Amniotic epithelial cell (primary cell): ENCODE measurements at regions not wholly inside any gene's neighbourhood (a gene's known extent, or its start where the extent isn't known, plus 50 kb on each side); places are given as distances from the start of the nearest gene placed in this dataset.
A peak's percentile ranks its signal among the peaks of the same experiment; 100 is the strongest.
"Not testable (repeated sequence)": the region's sequence is repeated elsewhere in the genome, so short reads cannot be mapped to it uniquely, and the experiment has no call there.

ENCODE experiments used
- DNase-seq: peaks from one replicate; pipeline ENCODE4 v3.0.0-alpha.2; 2010; ENCODE audit warnings: low read depth

DNA sequence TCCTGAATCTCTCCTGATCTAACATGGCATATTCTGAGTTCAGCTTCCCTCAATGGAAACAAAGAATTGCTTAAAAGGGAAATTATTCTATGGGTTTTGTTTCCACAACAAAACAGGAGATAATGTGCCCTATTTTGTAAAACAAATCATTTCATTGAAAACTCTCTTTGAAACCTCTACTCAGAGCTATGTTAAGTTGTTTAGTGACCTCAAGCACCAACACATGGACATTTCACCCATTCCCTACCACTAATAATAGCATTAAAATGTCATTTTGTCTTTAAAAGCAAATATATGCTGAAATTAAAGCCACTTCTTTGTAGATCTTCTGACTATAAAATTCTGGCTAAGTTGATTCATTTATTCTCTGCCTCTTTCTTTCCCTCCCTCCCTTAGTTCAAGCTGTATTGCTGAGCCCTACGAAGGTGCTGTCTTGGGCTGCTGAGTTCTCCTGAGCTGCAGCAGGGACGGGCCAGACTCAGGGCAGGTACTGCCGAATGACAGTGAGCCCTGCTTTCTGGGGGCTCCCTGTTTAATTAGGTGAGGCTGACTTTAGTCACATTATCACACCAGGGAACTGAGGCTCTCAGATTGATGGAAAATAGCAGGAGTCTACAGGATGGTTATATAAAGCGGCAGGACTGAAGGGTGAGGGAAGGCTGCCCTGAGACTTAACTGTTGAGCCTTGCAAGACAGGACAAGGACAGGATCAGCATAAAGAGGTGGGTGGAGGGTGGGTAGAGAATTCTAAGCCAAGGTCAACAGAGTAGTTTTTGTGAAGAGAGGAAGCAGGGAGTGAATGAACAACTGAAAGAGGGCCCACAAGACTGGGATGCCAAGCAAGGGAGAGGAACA lies 1685.1 kb downstream of the SPATA31A7 start:
- not testable (repeated sequence) for DNase-seq

DNA sequence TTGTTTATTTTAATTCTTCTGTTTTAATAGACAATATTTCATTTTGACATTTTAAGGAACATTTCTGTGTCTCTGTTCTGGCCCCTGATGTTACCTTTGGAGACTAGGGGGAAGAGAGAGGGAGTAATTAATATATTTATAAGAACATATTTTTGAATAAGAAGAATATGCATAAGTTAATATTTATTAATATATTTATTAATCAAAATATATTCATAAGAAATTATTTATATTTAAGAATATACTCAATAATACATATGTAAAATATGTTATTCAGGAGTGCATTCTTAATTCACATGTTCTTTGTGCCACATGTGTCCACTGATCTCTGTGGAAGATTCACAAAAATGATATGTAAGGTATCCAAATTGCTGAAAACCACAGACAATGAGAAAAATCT lies 1687.7 kb downstream of the SPATA31A7 start:
- DNase-seq: not testable (repeated sequence)

DNA sequence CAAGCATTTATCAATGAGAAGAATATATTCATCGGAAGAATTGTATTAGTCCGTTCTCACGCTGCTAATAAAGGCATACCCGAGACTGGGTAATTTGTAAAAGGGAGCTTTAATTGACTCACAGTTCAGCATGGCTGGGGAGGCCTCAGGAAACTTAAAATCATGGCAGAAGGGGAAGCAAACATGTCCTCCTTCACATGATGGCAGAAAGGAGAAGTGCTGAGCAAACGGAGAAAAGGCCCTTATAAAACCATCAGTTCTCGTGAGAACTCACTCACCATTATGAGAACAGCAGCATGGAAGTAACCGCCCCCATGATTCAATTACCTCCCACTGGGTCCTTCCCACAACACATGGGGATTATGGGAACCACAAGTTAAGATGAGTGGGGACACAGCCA lies 1688.2 kb downstream of the SPATA31A7 start:
- DNase-seq: not testable (repeated sequence)

DNA sequence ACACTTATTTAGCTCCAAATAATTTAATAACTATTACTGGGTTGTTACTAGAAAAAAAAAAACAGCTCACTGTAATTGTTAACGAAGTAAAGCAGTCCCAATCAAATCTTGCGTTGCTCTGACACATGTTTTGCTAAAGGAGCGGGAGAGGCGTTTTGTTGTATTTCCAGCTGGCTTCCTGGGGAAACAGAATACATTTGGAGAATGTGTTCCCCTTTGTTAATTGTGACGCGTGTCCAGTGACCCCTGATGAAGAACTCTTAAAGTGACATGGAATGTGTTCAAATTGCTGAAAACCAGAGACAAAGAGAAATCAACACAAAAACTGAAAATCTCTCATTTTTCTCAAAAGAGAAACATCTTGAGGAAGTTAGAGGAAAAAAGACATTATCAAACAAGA lies 1690.6 kb downstream of the SPATA31A7 start:
- not testable (repeated sequence) for DNase-seq

DNA sequence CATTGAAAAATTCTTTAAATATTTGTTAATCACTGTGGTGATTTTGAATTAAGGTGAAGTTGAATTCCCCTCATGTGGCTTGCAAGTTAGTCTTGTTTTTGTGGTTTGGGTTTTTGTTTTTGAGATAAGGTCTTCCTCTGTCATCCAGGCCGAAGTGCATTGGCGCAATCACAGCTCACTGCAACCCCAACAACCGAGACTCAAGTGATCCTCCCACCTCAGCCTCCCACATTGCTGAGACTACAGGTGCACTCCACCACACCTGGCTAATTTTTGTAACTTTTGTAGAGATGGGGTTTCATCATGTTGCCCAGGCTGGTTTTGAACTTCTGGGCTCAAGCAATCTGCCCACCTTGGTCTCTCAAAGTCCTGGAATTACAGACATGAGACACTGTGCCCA lies 1691.1 kb downstream of the SPATA31A7 start:
- not testable (repeated sequence) for DNase-seq

DNA sequence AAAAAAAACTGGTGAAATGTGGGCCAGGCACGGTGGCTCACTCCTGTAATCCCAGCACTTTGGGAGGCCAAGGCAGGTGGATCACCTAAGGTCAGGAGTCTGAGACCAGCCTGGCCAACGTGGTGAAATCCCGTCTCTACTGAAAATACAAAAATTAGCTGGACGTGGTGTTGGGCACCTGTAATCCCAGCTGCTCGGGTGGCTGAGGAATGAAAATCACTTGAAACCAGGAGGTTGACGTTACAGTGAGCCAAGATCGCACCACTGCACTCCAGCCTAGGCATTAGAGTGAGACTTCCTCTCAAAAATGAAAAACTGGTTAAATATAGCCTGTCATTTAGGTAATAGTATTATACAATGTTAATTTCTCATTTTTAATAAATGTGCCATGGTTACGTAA lies 1692.0 kb downstream of the SPATA31A7 start:
- not testable (repeated sequence) for DNase-seq

DNA sequence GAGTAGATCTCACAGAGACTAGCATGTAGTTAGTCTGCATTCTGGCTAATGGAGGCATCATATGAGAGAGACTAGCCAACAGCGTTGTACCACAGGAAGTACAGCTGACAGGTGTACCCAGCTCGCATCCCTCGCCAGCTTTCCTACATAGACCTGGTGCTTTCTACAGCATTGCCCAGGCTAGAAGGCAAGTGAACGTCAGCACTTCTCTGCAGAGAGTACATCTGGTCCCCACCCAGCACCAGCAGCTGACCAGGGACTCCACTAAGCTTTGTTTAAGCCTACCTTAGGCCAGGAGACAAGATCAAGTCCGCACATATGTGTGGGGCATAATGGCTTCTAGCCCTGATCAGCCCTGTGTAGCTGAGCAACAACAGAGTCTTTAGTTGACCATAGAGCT lies 1692.9 kb downstream of the SPATA31A7 start:
- not testable (repeated sequence) for DNase-seq

DNA sequence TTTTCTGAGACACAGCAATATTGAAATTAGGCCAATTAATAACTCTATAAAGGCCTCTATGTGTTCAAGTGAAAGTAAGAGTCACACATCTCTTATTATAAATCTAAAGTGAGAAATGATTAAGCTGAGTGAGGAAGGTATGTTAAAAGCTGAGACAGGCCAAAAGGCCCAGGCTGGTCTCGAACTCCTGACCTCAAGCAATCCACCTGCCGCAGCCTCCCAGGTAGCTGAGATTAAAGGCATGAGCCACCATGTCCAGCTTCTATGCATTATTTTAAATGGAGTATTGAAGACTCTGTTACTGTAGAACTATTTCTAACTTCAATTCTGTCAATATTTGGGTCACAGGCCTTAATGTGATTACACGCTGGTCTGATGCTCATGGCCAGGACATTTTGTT lies 1706.9 kb downstream of the SPATA31A7 start:
- DNase-seq: not testable (repeated sequence)

DNA sequence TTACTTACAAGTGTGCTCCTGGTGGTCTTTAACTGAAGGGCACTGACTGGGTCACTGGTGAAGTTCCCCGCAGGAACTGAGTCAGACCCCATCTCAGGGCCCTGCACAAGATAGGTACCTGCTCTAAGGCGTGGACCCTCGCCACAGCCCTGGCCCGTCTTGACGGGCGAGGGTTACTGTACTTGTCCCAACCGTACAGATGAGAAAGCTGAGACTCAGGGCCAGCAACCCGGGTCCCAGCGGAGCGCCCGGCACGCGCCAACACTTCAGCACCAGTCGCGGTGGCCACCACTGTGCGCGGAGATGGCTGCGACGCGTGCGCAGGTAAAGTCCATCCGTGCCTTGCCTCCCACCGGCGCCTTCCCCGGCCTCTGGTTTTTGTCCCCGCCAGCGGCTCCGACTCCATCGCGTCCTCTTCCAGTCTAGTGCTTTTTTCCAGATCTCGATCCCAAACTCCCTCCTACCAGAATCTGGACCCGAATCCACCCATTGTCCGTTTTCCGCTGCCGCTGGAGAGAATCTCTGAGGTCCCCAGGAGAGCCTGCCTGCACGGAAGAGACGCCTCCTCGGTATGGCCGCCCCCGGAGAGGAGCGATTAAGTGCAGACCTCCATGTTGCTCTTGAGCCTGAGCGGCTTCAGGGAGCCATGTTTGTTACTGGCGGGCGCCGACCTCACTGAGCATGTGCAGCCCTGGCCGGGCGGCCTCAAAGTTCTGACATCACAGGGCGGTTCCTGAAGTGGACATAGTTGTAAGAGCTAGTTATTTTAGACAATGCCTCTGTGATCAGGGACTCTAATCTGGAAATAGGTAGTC lies 1707.8 kb downstream of the SPATA31A7 start:
- peak; percentile 46 for DNase-seq

DNA sequence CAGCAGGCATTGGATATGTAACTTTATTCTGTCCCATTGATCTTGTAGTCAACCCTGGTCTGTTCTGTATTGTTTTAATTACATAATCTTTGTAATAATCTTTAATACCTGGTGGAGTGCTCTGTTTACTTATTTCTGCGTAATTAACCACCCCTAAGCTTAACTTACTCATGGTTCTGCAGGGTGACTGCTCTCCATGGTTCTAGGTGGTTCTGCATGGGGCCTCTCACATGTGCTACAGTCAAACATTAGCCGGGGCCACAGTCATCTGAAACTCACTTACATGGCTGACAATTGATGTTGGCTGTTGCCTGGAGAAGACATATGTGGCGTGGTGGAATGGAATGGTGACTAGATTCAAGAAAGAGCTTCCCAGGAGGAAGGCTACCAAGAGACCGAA lies 1709.8 kb downstream of the SPATA31A7 start:
- not testable (repeated sequence) for DNase-seq

DNA sequence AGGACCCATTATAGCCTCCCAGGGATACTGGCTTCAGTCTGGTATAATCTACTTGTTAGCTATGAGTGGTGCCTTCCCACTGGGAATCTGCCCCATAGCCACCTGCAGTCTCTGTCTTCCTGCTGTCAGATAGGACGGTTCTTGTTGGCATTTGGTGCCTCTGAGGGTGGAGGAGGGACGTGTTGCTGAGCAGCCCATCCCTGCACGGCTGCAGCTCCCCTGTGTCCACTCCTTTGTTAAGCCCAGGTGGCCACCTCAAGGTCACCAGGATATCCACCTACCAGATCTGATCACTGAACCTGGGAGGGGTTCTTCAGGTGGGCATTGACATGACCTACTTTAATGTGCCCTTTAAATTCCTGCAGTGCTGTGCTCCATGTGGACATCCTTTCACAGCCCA lies 1714.2 kb downstream of the SPATA31A7 start:
- DNase-seq: not testable (repeated sequence)

DNA sequence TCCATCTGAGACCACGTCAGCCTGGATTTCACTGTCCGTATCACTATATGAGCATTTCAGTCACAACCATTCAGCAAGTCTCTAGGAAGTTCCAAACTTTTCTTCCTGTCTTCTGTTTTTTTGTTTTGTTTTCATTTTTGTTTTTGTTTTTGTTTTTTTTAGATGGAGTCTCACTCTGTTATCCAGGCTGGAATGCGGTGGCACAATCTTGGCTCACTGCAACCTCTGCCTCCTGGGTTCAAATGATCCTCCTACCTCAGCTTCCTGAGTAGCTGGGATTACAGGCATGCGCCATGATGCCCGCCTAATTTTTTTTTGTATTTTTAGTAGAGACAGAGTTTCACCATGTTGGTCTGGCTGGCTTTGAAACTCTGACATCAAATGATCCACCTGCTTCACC lies 1715.9 kb downstream of the SPATA31A7 start:
- DNase-seq: not testable (repeated sequence)

DNA sequence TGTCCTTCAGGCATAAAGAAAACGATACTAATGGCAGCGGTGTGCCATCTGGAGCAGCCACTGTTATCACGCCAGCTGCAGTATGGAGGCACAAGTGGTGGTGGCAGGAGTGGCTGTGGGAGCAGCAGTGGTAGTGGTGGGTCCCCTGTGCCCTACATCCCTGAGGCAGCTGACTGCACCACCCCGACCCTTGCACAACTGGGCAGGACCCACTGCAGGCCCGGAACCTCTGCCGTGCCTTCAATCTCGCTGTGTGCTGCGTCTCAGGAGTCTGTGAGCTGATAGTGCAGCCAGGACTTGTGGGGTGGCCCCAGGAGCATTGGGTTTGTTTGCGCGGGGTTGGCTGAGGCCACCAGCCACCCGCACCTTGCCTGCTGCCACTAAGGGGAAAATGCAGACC lies 1718.0 kb downstream of the SPATA31A7 start:
- not testable (repeated sequence) for DNase-seq

DNA sequence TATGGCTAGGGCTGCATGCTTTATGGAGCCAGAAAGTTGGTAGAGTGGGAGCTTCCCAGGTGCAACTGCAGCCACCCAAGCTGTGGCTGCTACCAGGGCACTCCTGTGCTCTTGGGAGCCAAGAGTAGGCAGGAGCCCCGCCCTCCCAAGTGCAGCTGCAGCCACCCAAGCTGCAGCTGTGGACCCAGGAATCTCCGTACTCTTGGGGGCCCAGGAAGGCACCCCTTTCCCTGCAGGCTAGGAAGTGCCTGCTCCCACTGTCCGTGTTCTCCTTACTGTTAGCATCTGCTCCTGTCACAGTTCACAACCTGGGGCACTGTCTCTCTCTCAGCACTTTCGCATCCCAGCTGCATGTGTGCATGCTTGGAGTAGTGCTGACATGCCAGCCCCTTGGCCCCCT lies 1718.4 kb downstream of the SPATA31A7 start:
- not testable (repeated sequence) for DNase-seq

DNA sequence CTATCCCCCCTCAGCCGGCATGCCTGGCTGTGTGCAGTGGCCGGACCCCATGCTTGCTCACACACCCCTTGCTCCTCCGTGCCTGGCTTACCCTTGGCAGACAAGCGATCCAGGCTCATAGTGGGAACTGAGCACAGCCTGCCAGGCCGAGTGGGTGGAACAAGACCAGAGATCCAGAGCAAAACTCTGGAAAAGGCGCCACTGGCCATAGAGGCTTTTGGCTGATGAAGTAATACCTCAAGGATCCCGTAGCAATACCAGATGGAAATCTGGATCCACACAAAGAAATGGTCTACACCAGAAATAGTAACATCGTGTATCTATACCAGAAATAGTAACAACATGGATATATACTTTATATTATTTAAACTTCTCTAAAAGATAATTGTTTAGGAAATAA lies 1719.6 kb downstream of the SPATA31A7 start:
- DNase-seq: not testable (repeated sequence)

DNA sequence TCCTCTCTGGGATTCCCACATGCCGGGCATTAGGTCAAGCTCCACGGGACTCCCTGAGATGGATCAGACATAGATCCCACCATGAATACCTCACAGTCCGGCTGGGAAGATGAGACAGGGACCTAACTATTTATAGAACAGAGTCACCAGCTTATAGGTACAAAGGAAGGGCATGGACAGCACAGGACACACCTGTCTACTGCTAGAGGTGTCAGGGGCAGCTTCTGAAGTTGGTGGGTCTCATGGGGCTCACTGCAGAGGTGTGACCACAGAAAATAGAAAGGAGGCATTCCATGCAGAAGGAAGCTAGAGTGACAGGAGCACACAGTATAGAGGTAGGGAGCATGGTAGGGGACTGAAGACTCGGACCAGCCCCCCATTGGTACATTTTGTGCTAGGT lies 1722.4 kb downstream of the SPATA31A7 start:
- DNase-seq: not testable (repeated sequence)

DNA sequence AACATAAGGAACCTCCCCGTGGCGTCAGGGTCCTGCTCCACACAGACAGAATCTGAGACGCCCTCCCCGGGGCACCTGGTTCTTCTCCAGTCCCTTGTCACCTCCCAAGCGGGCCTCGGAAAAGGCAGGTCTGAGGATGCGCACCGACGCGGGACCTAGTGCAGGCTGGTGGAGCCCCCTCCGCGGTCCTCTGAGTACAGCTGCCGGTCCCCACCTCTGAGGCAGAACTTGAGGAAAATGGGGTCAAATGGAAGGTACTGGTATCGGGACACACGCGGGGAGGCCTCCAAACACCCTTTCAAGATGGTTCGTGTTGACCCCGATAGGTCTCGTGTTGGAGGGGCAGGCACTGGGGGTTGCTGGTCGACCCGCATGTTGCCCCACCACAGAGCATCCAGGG lies 1725.3 kb downstream of the SPATA31A7 start:
- DNase-seq: not testable (repeated sequence)

DNA sequence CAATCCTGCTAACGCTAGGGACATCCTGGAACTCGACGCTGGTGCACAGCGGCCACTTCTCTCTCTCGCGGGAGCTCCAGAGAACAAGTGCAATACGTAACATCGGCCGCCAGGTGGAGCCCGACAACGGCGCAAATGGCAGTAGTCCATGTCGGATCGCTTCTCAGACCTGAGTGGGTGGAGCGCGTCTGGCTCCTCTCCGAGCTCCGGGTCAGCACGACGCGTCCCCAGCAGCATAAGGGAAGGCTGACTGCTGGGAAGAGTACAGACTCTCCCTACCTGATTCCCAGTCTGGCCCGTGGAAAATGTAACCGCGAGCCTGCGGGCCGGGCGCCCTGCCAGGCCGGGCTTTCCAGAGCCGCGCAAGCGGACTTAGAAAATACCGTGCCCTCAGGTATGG lies 1725.8 kb downstream of the SPATA31A7 start:
- not testable (repeated sequence) for DNase-seq

DNA sequence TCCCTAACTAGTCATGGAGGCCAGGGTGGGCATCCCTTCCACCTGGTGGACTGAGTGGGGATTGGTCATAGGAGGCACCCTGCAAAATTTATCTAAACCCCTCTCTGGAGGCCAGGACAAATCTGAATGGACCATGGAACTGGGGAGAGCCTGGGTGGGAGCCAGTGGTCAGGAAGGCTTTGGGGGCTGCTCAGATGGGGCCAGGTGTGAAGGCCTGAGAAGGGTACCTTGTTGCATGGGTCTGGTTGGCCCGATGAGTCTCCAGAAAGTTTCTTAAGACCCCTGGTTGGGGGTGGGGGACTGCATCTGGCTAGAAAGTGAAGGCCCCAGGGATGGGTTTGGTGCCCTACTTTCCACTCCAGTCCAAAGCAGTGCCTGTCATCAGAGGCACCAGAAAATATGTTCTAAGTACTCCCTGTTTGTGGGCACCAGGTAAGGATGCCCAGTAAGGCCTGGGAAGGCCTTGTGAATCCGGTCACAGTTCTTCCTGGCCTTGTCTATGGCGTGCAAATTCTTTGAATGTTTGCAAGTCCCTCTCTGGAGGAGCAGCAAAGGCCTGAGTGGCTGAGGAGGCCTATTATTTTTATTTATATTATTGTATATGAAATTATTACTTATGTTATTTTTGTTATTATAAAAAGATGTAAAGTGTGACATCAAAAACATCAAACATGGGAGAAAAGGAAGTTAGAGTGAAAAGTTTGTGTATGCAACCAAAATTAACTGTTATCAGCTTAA lies 1729.0 kb downstream of the SPATA31A7 start:
- DNase-seq: not testable (repeated sequence)

DNA sequence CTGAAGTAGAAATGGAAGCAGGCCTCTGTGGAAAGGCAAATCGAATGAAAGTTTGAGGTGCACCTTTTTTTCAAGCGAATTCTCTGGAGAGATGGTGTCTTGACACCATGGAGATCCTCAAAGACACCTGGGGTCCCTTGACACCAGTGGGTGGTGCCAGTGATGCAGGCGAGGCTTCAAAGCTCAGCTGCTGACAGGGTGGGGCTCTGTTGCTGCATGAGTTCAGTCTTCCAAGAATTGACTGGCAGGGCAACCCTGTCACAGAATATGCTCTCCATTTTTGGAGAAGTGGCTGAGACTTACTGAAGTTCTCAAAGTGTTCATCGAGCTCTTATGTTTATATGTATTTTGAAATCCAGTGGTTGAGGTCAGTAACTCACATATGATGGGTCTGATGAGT lies 1741.6 kb downstream of the SPATA31A7 start:
- not testable (repeated sequence) for DNase-seq

DNA sequence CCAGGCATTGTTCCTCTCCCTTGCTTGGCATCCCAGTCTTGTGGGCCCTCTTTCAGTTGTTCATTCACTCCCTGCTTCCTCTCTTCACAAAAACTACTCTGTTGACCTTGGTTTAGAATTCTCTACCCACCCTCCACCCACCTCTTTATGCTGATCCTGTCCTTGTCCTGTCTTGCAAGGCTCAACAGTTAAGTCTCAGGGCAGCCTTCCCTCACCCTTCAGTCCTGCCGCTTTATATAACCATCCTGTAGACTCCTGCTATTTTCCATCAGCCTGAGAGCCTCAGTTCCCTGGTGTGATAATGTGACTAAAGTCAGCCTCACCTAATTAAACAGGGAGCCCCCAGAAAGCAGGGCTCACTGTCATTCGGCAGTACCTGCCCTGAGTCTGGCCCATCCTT lies 1763.0 kb downstream of the SPATA31A7 start:
- not testable (repeated sequence) for DNase-seq
